ENCODE measurements at regions not wholly inside any gene's neighbourhood (a gene's known extent, or its start where the extent isn't known, plus 50 kb on each side); places are given as distances from the start of the nearest gene placed in this dataset.

GRCh38 chr1:82703951-82704350, 903.2 kb downstream of the ADGRL2 start:
- Histone ChIP-seq H3K9ac (ENCODE audit: low read length in 5 of 5) (no peak overlapping the region), H3K36me3 (ENCODE audit: control insufficient read depth in 5 of 5, insufficient read depth in 5 of 5, low read length in 5 of 5) (no peaks in the 10 kb centered on the region), H3K27me3 (ENCODE audit: control insufficient read depth in 5 of 5, insufficient read depth in 4 of 5, low read length in 5 of 5) (no peaks in the 10 kb centered on the region), H3K4me1 (ENCODE audit: control insufficient read depth in 5 of 5, insufficient read depth in 5 of 5, low read length in 5 of 5) (peaks cover 0 to 3% (median 0%) of the 10 kb centered on the region in 5 donors), H3K4me3 (ENCODE audit: low read depth in 1 of 5, low read length in 5 of 5) (no peak overlapping the region), H3K9me3 (ENCODE audit: control insufficient read depth in 5 of 5, low read length in 5 of 5) (no peaks in the 10 kb centered on the region), H3K27ac (ENCODE audit: low read depth, low read length) (no peak overlapping the region)

GRCh38 chr1:82700476-82700875, 899.7 kb downstream of the ADGRL2 start:
- Histone ChIP-seq H3K27me3 (ENCODE audit: control insufficient read depth in 5 of 5, insufficient read depth in 4 of 5, low read length in 5 of 5) (no peaks in the 10 kb centered on the region), H3K36me3 (ENCODE audit: control insufficient read depth in 5 of 5, insufficient read depth in 5 of 5, low read length in 5 of 5) (no peaks in the 10 kb centered on the region), H3K9me3 (ENCODE audit: control insufficient read depth in 5 of 5, low read length in 5 of 5) (no peaks in the 10 kb centered on the region), H3K9ac (ENCODE audit: low read length in 5 of 5) (no peak overlapping the region), H3K27ac (ENCODE audit: low read depth, low read length) (no peak overlapping the region), H3K4me1 (ENCODE audit: control insufficient read depth in 5 of 5, insufficient read depth in 5 of 5, low read length in 5 of 5) (peaks cover 0 to 3% (median 0%) of the 10 kb centered on the region in 5 donors), H3K4me3 (ENCODE audit: low read depth in 1 of 5, low read length in 5 of 5) (no peak overlapping the region)

- Histone ChIP-seq H3K27ac (ENCODE audit: low read depth, low read length) (no peak overlapping the region), H3K36me3 (ENCODE audit: control insufficient read depth in 5 of 5, insufficient read depth in 5 of 5, low read length in 5 of 5) (no peaks in the 10 kb centered on the region), H3K9ac (ENCODE audit: low read length in 5 of 5) (no peak overlapping the region), H3K4me1 (ENCODE audit: control insufficient read depth in 5 of 5, insufficient read depth in 5 of 5, low read length in 5 of 5) (no peaks in the 10 kb centered on the region), H3K9me3 (ENCODE audit: control insufficient read depth in 5 of 5, low read length in 5 of 5) (no peaks in the 10 kb centered on the region), H3K27me3 (ENCODE audit: control insufficient read depth in 5 of 5, insufficient read depth in 4 of 5, low read length in 5 of 5) (no peaks in the 10 kb centered on the region), H3K4me3 (ENCODE audit: low read depth in 1 of 5, low read length in 5 of 5) (no peak overlapping the region)
Measured at GRCh38 chr1:82697965-82698364, 897.2 kb downstream of the ADGRL2 start.

DNA sequence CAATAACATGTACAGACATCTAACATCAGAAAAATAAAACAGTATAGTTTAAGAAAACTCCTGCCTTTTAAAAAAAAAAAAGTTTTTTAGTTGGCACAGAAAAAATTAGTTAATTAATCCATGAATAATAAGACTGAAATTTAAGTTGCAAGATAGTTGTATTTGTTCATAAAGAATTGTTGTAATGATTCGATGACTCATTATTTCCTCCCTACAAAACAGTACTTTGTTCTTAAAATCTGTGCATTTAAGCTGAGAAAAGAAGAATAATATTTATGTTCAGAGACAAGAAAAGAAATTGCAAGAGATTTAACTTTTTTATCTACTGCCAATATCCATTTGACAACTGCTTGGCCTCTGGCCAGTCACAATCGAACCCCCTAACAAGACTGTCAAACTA, 894.7 kb downstream of the ADGRL2 start:
- H3K4me3 ChIP-seq (ENCODE audit: low read depth in 1 of 5, low read length in 5 of 5): no peak overlapping the region
- no peak overlapping the region for H3K27ac ChIP-seq (ENCODE audit: low read depth, low read length)
- H3K27me3 ChIP-seq (ENCODE audit: control insufficient read depth in 5 of 5, insufficient read depth in 4 of 5, low read length in 5 of 5): no peaks in the 10 kb centered on the region
- H3K36me3 ChIP-seq (ENCODE audit: control insufficient read depth in 5 of 5, insufficient read depth in 5 of 5, low read length in 5 of 5): no peaks in the 10 kb centered on the region
- no peaks in the 10 kb centered on the region for H3K4me1 ChIP-seq (ENCODE audit: control insufficient read depth in 5 of 5, insufficient read depth in 5 of 5, low read length in 5 of 5)
- H3K9me3 ChIP-seq (ENCODE audit: control insufficient read depth in 5 of 5, low read length in 5 of 5): no peaks in the 10 kb centered on the region
- no peak overlapping the region for H3K9ac ChIP-seq (ENCODE audit: low read length in 5 of 5)

GRCh38 chr1:82690411-82690810, 889.7 kb downstream of the ADGRL2 start:
- peaks cover 5 to 22% (median 17%) of the 10 kb centered on the region in 5 donors for H3K9me3 ChIP-seq (ENCODE audit: control insufficient read depth in 5 of 5, low read length in 5 of 5)
- no peaks in the 10 kb centered on the region for H3K27me3 ChIP-seq (ENCODE audit: control insufficient read depth in 5 of 5, insufficient read depth in 4 of 5, low read length in 5 of 5)
- H3K36me3 ChIP-seq (ENCODE audit: control insufficient read depth in 5 of 5, insufficient read depth in 5 of 5, low read length in 5 of 5): no peaks in the 10 kb centered on the region
- no peaks in the 10 kb centered on the region for H3K4me1 ChIP-seq (ENCODE audit: control insufficient read depth in 5 of 5, insufficient read depth in 5 of 5, low read length in 5 of 5)
- H3K4me3 ChIP-seq (ENCODE audit: low read depth in 1 of 5, low read length in 5 of 5): no peak overlapping the region
- H3K27ac ChIP-seq (ENCODE audit: low read depth, low read length): no peak overlapping the region
- no peak overlapping the region for H3K9ac ChIP-seq (ENCODE audit: low read length in 5 of 5)

DNA sequence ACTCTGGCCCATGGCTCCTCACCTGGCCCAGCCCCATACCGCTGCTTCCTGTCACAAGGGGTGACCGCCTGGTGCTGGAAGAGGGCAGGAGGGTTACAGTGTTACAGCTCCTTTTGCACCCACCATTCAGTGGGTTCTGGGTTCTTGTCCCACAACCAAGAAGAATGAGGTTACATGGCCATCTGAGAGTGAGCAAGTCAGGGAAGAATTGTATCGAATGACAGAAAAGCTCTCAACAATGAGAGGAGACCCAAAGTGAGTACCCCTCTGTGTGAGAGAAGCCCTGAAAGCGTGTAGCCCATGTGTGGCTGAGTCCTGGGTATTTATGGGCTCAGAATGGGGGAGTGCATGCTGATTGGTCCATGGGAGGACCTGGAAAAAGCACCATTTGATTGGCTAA, 888.5 kb downstream of the ADGRL2 start:
- no peak overlapping the region for H3K9ac ChIP-seq (ENCODE audit: low read length in 5 of 5)
- H3K27me3 ChIP-seq (ENCODE audit: control insufficient read depth in 5 of 5, insufficient read depth in 4 of 5, low read length in 5 of 5): no peaks in the 10 kb centered on the region
- no peaks in the 10 kb centered on the region for H3K4me1 ChIP-seq (ENCODE audit: control insufficient read depth in 5 of 5, insufficient read depth in 5 of 5, low read length in 5 of 5)
- no peaks in the 10 kb centered on the region for H3K36me3 ChIP-seq (ENCODE audit: control insufficient read depth in 5 of 5, insufficient read depth in 5 of 5, low read length in 5 of 5)
- H3K27ac ChIP-seq (ENCODE audit: low read depth, low read length): no peak overlapping the region
- H3K9me3 ChIP-seq (ENCODE audit: control insufficient read depth in 5 of 5, low read length in 5 of 5): peaks cover 5 to 22% (median 17%) of the 10 kb centered on the region in 5 donors
- H3K4me3 ChIP-seq (ENCODE audit: low read depth in 1 of 5, low read length in 5 of 5): no peak overlapping the region

DNA sequence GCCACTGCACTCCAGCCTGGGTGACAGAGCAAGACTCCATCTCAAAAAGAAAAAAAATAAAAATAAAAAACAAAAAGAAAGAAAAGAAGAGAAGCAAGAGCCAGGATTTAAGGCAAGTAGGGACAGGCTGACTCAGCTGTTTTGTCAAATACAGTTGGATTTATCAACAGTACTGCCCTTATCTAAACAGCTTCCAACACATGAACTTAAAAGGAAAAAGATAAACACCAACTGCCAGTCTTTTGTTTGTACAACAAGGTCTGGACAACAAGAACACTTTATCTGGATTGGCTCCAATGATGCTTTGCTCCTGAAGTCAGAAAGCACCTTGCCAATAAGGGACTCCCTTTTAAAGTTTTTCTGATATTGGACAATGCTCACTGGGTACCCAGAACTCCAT, 886.0 kb downstream of the ADGRL2 start:
- Histone ChIP-seq H3K4me1 (ENCODE audit: control insufficient read depth in 5 of 5, insufficient read depth in 5 of 5, low read length in 5 of 5) (no peaks in the 10 kb centered on the region), H3K27ac (ENCODE audit: low read depth, low read length) (no peak overlapping the region)

DNA sequence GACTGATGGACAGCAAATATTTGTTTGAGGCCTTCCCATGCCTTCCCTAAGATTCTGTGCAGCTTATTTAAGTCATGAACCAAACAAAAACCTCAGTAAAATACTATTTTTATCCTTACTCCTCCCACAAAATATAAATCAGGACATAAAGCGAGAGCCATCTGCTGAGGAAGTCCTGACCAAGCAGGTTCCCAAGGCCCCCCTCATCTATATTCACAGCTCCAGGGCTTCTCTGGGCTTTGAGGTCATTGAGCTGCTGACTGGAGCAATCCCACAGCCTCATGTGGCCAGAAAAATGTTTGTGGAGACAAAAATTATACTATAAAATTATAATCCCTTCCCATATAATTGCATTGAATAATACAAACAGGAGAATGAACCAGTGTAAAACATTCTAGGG, 846.2 kb downstream of the ADGRL2 start:
- Histone ChIP-seq H3K9me3 (ENCODE audit: control insufficient read depth in 5 of 5, low read length in 5 of 5) (no peaks in the 10 kb centered on the region), H3K36me3 (ENCODE audit: control insufficient read depth in 5 of 5, insufficient read depth in 5 of 5, low read length in 5 of 5) (no peaks in the 10 kb centered on the region), H3K27me3 (ENCODE audit: control insufficient read depth in 5 of 5, insufficient read depth in 4 of 5, low read length in 5 of 5) (no peaks in the 10 kb centered on the region), H3K27ac (ENCODE audit: low read depth, low read length) (no peak overlapping the region), H3K4me1 (ENCODE audit: control insufficient read depth in 5 of 5, insufficient read depth in 5 of 5, low read length in 5 of 5) (peaks cover 0 to 4% (median 0%) of the 10 kb centered on the region in 5 donors), H3K4me3 (ENCODE audit: low read depth in 1 of 5, low read length in 5 of 5) (no peak overlapping the region), H3K9ac (ENCODE audit: low read length in 5 of 5) (no peak overlapping the region)

More for the DNA sequence above, 886.0 kb downstream of the ADGRL2 start:
- Histone ChIP-seq H3K9ac (ENCODE audit: low read length in 5 of 5) (no peak overlapping the region), H3K36me3 (ENCODE audit: control insufficient read depth in 5 of 5, insufficient read depth in 5 of 5, low read length in 5 of 5) (no peaks in the 10 kb centered on the region), H3K9me3 (ENCODE audit: control insufficient read depth in 5 of 5, low read length in 5 of 5) (peaks cover 5 to 22% (median 17%) of the 10 kb centered on the region in 5 donors), H3K4me3 (ENCODE audit: low read depth in 1 of 5, low read length in 5 of 5) (no peak overlapping the region), H3K27me3 (ENCODE audit: control insufficient read depth in 5 of 5, insufficient read depth in 4 of 5, low read length in 5 of 5) (no peaks in the 10 kb centered on the region)

GRCh38 chr1:82646336-82646735, 845.6 kb downstream of the ADGRL2 start:
- no peaks in the 10 kb centered on the region for H3K36me3 ChIP-seq (ENCODE audit: control insufficient read depth in 5 of 5, insufficient read depth in 5 of 5, low read length in 5 of 5)
- no peaks in the 10 kb centered on the region for H3K27me3 ChIP-seq (ENCODE audit: control insufficient read depth in 5 of 5, insufficient read depth in 4 of 5, low read length in 5 of 5)
- H3K9me3 ChIP-seq (ENCODE audit: control insufficient read depth in 5 of 5, low read length in 5 of 5): no peaks in the 10 kb centered on the region
- H3K4me1 ChIP-seq (ENCODE audit: control insufficient read depth in 5 of 5, insufficient read depth in 5 of 5, low read length in 5 of 5): peaks cover 0 to 4% (median 0%) of the 10 kb centered on the region in 5 donors
- H3K4me3 ChIP-seq (ENCODE audit: low read depth in 1 of 5, low read length in 5 of 5): no peak overlapping the region
- no peak overlapping the region for H3K27ac ChIP-seq (ENCODE audit: low read depth, low read length)
- H3K9ac ChIP-seq (ENCODE audit: low read length in 5 of 5): no peak overlapping the region

GRCh38 chr1:82644186-82644915, 843.6 kb downstream of the ADGRL2 start:
- no peak overlapping the region for H3K27ac ChIP-seq (ENCODE audit: low read depth, low read length)
- no peaks in the 10 kb centered on the region for H3K36me3 ChIP-seq (ENCODE audit: control insufficient read depth in 5 of 5, insufficient read depth in 5 of 5, low read length in 5 of 5)
- H3K4me3 ChIP-seq (ENCODE audit: low read depth in 1 of 5, low read length in 5 of 5): no peak overlapping the region
- no peaks in the 10 kb centered on the region for H3K9me3 ChIP-seq (ENCODE audit: control insufficient read depth in 5 of 5, low read length in 5 of 5)
- H3K9ac ChIP-seq (ENCODE audit: low read length in 5 of 5): no peak overlapping the region
- H3K27me3 ChIP-seq (ENCODE audit: control insufficient read depth in 5 of 5, insufficient read depth in 4 of 5, low read length in 5 of 5): no peaks in the 10 kb centered on the region
- H3K4me1 ChIP-seq (ENCODE audit: control insufficient read depth in 5 of 5, insufficient read depth in 5 of 5, low read length in 5 of 5): peaks cover 0 to 4% (median 0%) of the 10 kb centered on the region in 5 donors

Measured in subcutaneous abdominal adipose tissue (tissue), 5 donors.